Activated CD4-positive, alpha-beta memory T cell treated with anti-CD3 and anti-CD28 coated beads for 36 hours (primary cell): ENCODE measurements at regions not wholly inside any gene's neighbourhood (a gene's known extent, or its start where the extent isn't known, plus 50 kb on each side); places are given as distances from the start of the nearest gene placed in this dataset.

Source experiments
- CTCF ChIA-PET: fragments of 350-600 bp; sonication (Branson Sonifier 250); formaldehyde crosslinking; loops from one replicate; lab custom pipeline; 2021; ENCODE audit warnings: antibody characterized with exemption, inconsistent platforms; lab: Charles Lee
- POLR2A ChIA-PET: fragments of 350-600 bp; sonication (Branson Sonifier 250); formaldehyde crosslinking; loops from one replicate; lab custom pipeline; 2021; ENCODE audit warnings: antibody characterized with exemption; lab: Charles Lee
- DNase-seq: peaks from one replicate; pipeline ENCODE4 v3.0.0-alpha.2; 2020
- H3K27ac Mint-ChIP-seq: one replicate; pipeline ENCODE4 v1.8.0; 2021; ENCODE audit warnings: mixed read lengths
- H3K27me3 Mint-ChIP-seq: one replicate; pipeline ENCODE4 v1.8.0; 2021; ENCODE audit warnings: mixed read lengths
- H3K36me3 Mint-ChIP-seq: one replicate; pipeline ENCODE4 v1.8.0; 2021; ENCODE audit warnings: mixed read lengths
- H3K4me1 Mint-ChIP-seq: one replicate; pipeline ENCODE4 v1.8.0; 2021; ENCODE audit warnings: low read depth, mixed read lengths
- H3K4me3 Mint-ChIP-seq: one replicate; pipeline ENCODE4 v1.8.0; 2021; ENCODE audit warnings: mild to moderate bottlenecking, mixed read lengths
- H3K9me3 Mint-ChIP-seq: one replicate; pipeline ENCODE4 v1.8.0; 2021; ENCODE audit warnings: mixed read lengths
- intact Hi-C: fragments of 100-400 bp; cut with micrococcal nuclease; formaldehyde crosslinking; loops from one replicate; pipeline ENCODE4 v1.15.1; 2023

GRCh38 chr1:188665477-188665876 is 1812.2 kb downstream of the BRINP3 start:
- Mint-ChIP-seq H3K27me3 (no peaks in the 10 kb centered on the region), H3K4me1 (no peaks in the 10 kb centered on the region), H3K27ac (no peak overlapping the region), H3K36me3 (no peaks in the 10 kb centered on the region), H3K4me3 (no peak overlapping the region), H3K9me3 (peaks cover 14% of the 10 kb centered on the region)
- intact Hi-C loops: no loop called here
- no peak for DNase-seq
- ChIA-PET CTCF (no interaction called here), POLR2A (no interaction called here)

GRCh38 chr1:188668083-188668482 is 1809.6 kb downstream of the BRINP3 start:
- no peak for DNase-seq
- Mint-ChIP-seq H3K4me1 (no peaks in the 10 kb centered on the region), H3K27ac (no peak overlapping the region), H3K4me3 (no peak overlapping the region), H3K36me3 (no peaks in the 10 kb centered on the region), H3K27me3 (no peaks in the 10 kb centered on the region), H3K9me3 (peaks cover 20% of the 10 kb centered on the region)
- ChIA-PET POLR2A (no interaction called here), CTCF (no interaction called here)
- intact Hi-C loops: no loop called here

- Mint-ChIP-seq H3K27me3 (no peaks in the 10 kb centered on the region), H3K4me3 (no peak overlapping the region), H3K4me1 (no peaks in the 10 kb centered on the region), H3K27ac (no peak overlapping the region), H3K9me3 (peaks cover 20% of the 10 kb centered on the region), H3K36me3 (no peaks in the 10 kb centered on the region)
- POLR2A ChIA-PET: no interaction called here
- DNase-seq: no peak
- CTCF ChIA-PET: no interaction called here
- intact Hi-C loops: no loop called here
Observed at GRCh38 chr1:188669728-188670382, 1807.8 kb downstream of the BRINP3 start.

GRCh38 chr1:188670837-188671236 is 1806.8 kb downstream of the BRINP3 start:
- intact Hi-C loops: no loop called here
- no peak for DNase-seq
- H3K4me1 Mint-ChIP-seq: no peaks in the 10 kb centered on the region
- CTCF ChIA-PET: no interaction called here
- no peaks in the 10 kb centered on the region for H3K27me3 Mint-ChIP-seq
- no peak overlapping the region for H3K27ac Mint-ChIP-seq
- peaks cover 19% of the 10 kb centered on the region for H3K9me3 Mint-ChIP-seq
- POLR2A ChIA-PET: no interaction called here
- no peak overlapping the region for H3K4me3 Mint-ChIP-seq
- no peaks in the 10 kb centered on the region for H3K36me3 Mint-ChIP-seq

- Mint-ChIP-seq H3K9me3 (peaks cover 14% of the 10 kb centered on the region), H3K36me3 (no peaks in the 10 kb centered on the region), H3K27me3 (no peaks in the 10 kb centered on the region), H3K27ac (no peak overlapping the region), H3K4me3 (no peak overlapping the region), H3K4me1 (no peaks in the 10 kb centered on the region)
- intact Hi-C loops: no loop called here
- ChIA-PET CTCF (no interaction called here), POLR2A (no interaction called here)
- DNase-seq: no peak
Observed at GRCh38 chr1:188672153-188672552, 1805.5 kb downstream of the BRINP3 start.

- POLR2A ChIA-PET: no interaction called here
- no peaks in the 10 kb centered on the region for H3K4me1 Mint-ChIP-seq
- H3K9me3 Mint-ChIP-seq: peaks cover 14% of the 10 kb centered on the region
- no peaks in the 10 kb centered on the region for H3K36me3 Mint-ChIP-seq
- H3K27me3 Mint-ChIP-seq: no peaks in the 10 kb centered on the region
- DNase-seq: no peak
- H3K4me3 Mint-ChIP-seq: no peak overlapping the region
- intact Hi-C loops: no loop called here
- CTCF ChIA-PET: no interaction called here
- H3K27ac Mint-ChIP-seq: no peak overlapping the region
Observed at GRCh38 chr1:188689542-188689941, 1788.1 kb downstream of the BRINP3 start.

- ChIA-PET CTCF (no interaction called here), POLR2A (no interaction called here)
- Mint-ChIP-seq H3K4me1 (no peaks in the 10 kb centered on the region), H3K27me3 (no peaks in the 10 kb centered on the region), H3K27ac (no peak overlapping the region), H3K4me3 (no peak overlapping the region), H3K36me3 (no peaks in the 10 kb centered on the region), H3K9me3 (peaks cover 26% of the 10 kb centered on the region)
- DNase-seq: no peak
- intact Hi-C loops: no loop called here
Observed at GRCh38 chr1:188700116-188700515, 1777.5 kb downstream of the BRINP3 start.

- Mint-ChIP-seq H3K27me3 (no peaks in the 10 kb centered on the region), H3K4me3 (no peak overlapping the region), H3K27ac (no peak overlapping the region), H3K9me3 (peaks cover 15% of the 10 kb centered on the region), H3K36me3 (no peaks in the 10 kb centered on the region), H3K4me1 (no peaks in the 10 kb centered on the region)
- intact Hi-C loops: no loop called here
- ChIA-PET CTCF (no interaction called here), POLR2A (no interaction called here)
- DNase-seq: no peak
Observed at GRCh38 chr1:188706742-188707141, 1770.9 kb downstream of the BRINP3 start.

GRCh38 chr1:188708795-188709535 is 1768.7 kb downstream of the BRINP3 start:
- H3K27me3 Mint-ChIP-seq: no peaks in the 10 kb centered on the region
- intact Hi-C loops: no loop called here
- H3K4me1 Mint-ChIP-seq: no peaks in the 10 kb centered on the region
- peaks cover 11% of the 10 kb centered on the region for H3K9me3 Mint-ChIP-seq
- no peak overlapping the region for H3K4me3 Mint-ChIP-seq
- H3K27ac Mint-ChIP-seq: no peak overlapping the region
- ChIA-PET CTCF (no interaction called here), POLR2A (no interaction called here)
- DNase-seq: no peak
- no peaks in the 10 kb centered on the region for H3K36me3 Mint-ChIP-seq

GRCh38 chr1:188715566-188715965 is 1762.1 kb downstream of the BRINP3 start:
- Mint-ChIP-seq H3K27ac (no peak overlapping the region), H3K9me3 (peaks cover 9% of the 10 kb centered on the region), H3K4me3 (no peak overlapping the region), H3K4me1 (no peaks in the 10 kb centered on the region), H3K27me3 (no peaks in the 10 kb centered on the region), H3K36me3 (no peaks in the 10 kb centered on the region)
- POLR2A ChIA-PET: no interaction called here
- CTCF ChIA-PET: no interaction called here
- DNase-seq: no peak
- intact Hi-C loops: no loop called here

GRCh38 chr1:188719735-188720134 is 1757.9 kb downstream of the BRINP3 start:
- intact Hi-C loops: no loop called here
- ChIA-PET CTCF (no interaction called here), POLR2A (no interaction called here)
- Mint-ChIP-seq H3K36me3 (no peaks in the 10 kb centered on the region), H3K4me3 (no peak overlapping the region), H3K27ac (no peak overlapping the region), H3K4me1 (no peaks in the 10 kb centered on the region), H3K27me3 (no peaks in the 10 kb centered on the region), H3K9me3 (peaks cover 9% of the 10 kb centered on the region)
- DNase-seq: no peak

GRCh38 chr1:188723332-188724020 is 1754.2 kb downstream of the BRINP3 start:
- H3K27ac Mint-ChIP-seq: no peak overlapping the region
- no peaks in the 10 kb centered on the region for H3K36me3 Mint-ChIP-seq
- CTCF ChIA-PET: no interaction called here
- no peaks in the 10 kb centered on the region for H3K4me1 Mint-ChIP-seq
- H3K4me3 Mint-ChIP-seq: no peak overlapping the region
- intact Hi-C loops: no loop called here
- H3K9me3 Mint-ChIP-seq: peaks cover 7% of the 10 kb centered on the region
- no peaks in the 10 kb centered on the region for H3K27me3 Mint-ChIP-seq
- DNase-seq: no peak
- POLR2A ChIA-PET: no interaction called here
